Activated gamma-delta T cell (primary cell): ENCODE measurements at regions not wholly inside any gene's neighbourhood (a gene's known extent, or its start where the extent isn't known, plus 50 kb on each side); places are given as distances from the start of the nearest gene placed in this dataset.

Experiments
- DNase-seq: peaks from one replicate; lab custom pipeline; 2025; lab: John Stamatoyannopoulos, UW

DNA sequence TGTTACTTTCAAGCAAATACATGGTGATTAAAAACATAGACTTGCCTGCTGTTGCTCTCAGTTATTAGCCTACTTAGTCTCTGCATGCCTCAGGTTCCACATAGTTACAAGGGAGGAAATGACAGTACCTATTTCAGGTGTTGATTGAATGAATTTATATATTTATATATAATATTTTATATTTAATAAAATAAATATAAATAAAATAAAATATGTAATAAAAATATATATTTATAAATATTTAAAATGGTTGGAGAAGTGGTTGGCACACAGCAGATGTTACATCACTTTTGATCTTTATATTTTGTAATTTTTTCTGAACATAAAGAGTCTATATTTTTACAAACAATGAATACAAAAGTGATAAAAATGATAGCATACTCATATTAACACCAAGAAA, 716.0 kb upstream of the EYS start:
- no peak for DNase-seq

GRCh38 chr6:66421570-66421969, 714.5 kb upstream of the EYS start:
- no peak for DNase-seq

DNA sequence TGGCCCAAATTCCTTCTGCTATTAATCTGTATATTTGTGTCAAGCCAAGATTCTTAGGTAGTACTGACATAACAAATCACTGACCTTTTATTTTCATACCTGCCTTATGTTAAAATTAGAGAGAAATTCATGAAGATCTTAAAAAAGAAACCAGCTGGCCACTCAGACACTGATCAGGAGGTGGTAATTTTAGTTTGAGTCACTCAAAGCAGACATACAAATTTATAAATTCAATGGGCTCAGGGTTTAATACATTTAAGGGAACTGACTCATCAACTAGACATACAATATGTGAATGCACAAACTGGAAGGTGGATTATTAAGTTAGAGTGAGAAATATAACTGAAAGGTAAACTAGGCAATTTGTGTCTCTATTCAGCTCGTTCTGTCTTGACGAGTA, 711.9 kb upstream of the EYS start:
- DNase-seq: no peak

- no peak for DNase-seq
These were observed 696.9 kb upstream of the EYS start for GRCh38 chr6:66403966-66404365.

DNA sequence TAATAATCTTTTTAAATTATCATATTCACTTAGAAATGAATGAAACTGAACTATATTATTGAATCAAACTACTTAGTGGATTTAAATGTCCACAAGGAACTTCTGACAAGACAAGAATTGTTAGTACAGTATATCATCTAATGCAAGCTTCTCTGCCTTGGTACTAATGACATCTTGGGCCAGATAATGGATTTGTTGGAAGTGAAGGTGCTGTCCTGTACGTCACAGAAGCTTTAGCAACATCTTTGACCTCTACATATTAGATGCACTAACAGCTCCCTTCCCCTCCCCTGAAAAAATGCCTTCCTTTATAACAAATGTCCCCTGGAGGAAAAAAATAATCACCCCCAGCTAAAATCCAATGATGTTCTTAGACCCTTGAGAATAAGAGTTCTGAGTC, 695.8 kb upstream of the EYS start:
- no peak for DNase-seq

DNA sequence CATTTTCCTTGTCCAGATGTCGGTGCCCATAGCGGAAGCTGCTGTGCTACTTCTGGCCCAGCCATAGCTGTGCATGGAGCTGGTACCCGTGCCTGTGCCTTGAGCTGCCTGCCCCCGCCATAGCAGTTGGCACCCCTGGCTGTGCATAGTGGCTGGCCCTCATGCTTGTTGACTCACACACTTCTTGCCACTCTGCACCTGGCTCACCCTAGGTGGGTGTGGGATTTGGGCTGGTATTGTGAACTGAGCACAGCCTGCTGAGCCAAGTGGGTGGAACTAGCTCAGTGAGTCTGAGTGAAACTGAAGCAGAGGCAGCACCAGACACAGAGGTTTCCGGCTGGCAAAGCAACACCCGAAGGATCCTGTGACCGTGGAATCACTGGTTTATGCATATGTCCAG, 689.5 kb upstream of the EYS start:
- DNase-seq: no peak

DNA sequence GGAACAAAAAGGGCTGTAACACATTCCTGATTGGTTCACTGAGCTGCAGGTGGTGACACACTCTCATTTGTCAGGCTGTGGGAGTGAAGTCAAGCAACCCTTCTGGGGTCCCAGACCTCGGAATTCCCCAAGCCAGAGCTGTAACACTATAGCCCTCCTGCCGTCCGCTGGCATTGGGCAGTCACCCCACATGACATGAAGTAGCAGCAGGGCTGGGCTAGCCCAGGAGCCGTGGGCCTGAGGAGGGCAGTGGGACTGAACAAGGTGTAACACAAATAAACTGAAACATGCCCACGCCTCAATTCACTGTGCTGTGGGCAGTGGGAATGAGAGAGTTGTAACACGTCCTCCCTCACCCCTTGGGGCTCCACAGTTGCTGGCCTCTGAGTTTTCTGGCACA, 689.1 kb upstream of the EYS start:
- DNase-seq: no peak

GRCh38 chr6:66390393-66390792, 683.4 kb upstream of the EYS start:
- DNase-seq: no peak

DNA sequence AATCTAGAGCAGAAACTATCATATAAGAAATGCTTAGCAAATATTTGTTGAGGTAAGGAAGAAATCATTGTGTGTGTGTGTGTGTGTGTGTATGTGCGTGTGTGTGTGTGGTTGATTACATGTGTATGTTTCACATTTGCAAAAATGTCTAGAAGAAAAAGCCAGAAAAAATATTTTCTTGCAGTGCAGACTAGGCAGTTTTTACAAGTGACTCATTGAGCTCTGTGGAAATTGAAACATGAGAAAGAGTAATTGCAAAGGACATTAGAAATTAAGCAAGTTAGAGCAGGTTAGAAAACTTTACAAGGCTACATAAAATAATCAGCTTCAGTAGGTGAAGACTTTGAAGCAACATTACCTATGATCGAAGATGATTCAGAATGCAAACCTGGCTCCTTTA, 669.0 kb upstream of the EYS start:
- DNase-seq: no peak

- DNase-seq: no peak
These were observed 662.4 kb upstream of the EYS start for GRCh38 chr6:66369407-66369806.

- no peak for DNase-seq
These were observed 655.9 kb upstream of the EYS start for GRCh38 chr6:66362888-66363287.

DNA sequence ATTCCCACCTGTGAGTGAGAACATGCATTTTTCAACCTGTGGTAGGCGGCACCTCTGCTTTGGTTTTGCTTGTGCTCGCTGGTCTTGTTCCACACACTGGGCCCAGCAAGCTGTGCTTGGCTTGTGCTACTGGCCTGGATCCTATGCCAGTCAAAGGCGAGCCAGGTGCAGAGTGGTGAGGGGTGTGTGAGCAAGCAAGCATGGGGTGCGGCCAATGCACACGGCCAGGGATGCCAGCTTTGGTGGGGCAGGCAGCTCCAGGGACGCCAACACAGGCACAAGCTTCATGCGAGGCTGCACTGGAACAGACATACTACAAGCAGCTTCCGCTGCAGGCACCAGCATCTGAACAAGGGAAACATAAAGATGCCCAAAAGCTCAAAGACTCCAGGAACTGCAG, 654.9 kb upstream of the EYS start:
- DNase-seq: peak; percentile 6

GRCh38 chr6:66357781-66358180, 650.8 kb upstream of the EYS start:
- no peak for DNase-seq

DNA sequence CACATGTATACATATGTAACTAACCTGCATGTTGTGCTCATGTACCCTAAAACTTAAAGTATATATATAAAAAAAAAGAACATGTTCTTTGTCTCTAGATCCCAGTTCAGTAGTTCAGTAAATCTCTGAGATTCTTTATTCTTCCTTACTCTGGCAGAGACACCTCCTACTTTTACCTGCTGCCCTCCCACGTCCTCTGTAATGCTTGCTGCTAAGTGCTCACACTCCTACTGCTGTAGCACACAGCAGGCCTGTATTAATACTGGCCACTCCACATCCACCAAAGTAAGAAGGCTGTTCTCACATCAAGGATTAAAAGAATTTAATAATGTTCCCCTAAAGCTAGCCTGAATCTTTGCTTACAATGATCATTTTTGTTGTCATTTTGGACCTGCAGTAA, 648.4 kb upstream of the EYS start:
- DNase-seq: no peak

GRCh38 chr6:66344796-66345195, 637.8 kb upstream of the EYS start:
- DNase-seq: no peak

DNA sequence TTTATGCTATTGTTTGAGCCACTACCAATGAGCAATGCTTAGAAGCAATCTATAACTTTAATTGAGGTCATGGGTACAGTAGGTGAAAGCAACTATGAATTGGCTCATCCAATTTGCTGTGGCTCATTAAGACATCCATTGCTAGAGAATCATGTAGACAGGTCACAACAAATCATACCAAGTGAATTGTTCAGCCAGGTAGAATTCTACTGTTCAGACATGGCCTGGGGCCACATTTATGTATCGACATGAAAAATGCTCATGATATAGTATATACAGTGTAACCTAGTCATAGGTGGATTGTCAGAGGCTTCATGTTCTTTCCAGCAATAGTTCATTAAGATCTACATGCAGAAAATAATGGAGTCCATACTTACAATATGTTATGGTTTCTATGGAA, 633.7 kb upstream of the EYS start:
- no peak for DNase-seq

GRCh38 chr6:66336176-66336575, 629.1 kb upstream of the EYS start:
- no peak for DNase-seq

- DNase-seq: no peak
These were observed 621.2 kb upstream of the EYS start for GRCh38 chr6:66328200-66328599.

DNA sequence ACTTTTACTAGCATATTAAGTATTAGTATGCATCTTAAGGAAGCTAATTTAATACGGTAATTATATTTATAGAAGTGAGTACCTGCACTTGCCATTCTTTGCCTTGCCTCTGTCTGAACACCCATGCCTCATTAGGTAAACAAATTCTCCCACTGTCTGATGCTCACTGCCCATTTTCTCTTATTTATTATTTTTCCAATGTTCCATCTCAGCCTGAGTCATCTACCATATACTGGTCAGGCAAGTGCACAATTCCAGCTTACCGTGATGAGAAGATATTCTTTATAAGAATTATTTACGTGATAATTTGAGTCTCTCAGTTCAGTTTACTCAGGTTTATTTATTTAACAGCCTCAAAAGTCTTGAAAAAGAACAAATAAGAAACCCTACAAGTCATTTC, 619.2 kb upstream of the EYS start:
- DNase-seq: no peak

- DNase-seq: no peak
These were observed 614.0 kb upstream of the EYS start for GRCh38 chr6:66321017-66321416.

- DNase-seq: no peak
These were observed 600.5 kb upstream of the EYS start for GRCh38 chr6:66307490-66307889.

GRCh38 chr6:66291905-66292304, 584.9 kb upstream of the EYS start:
- no peak for DNase-seq

GRCh38 chr6:66289889-66290288, 582.9 kb upstream of the EYS start:
- no peak for DNase-seq

DNA sequence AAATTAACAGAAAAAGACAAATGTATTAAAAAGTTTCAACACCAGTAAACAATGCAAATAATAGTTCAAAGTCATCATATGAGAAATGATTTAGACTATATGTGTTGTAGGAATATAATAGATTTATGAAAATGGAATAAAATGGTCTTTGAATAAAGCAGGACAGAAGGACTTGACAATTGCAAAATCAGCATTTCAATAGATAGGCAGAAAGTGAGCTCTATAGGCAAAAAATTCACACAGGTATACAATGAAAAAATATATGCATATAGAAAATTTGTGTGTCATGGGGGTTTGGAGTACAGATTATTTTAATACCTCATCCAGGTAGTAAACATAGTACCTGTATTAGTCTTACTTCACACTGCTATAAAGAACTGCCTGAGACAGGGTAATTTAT, 571.1 kb upstream of the EYS start:
- no peak for DNase-seq

GRCh38 chr6:66277400-66277799, 570.4 kb upstream of the EYS start:
- no peak for DNase-seq
